ENCODE measurements at regions not wholly inside any gene's neighbourhood (a gene's known extent, or its start where the extent isn't known, plus 50 kb on each side); places are given as distances from the start of the nearest gene placed in this dataset.

GRCh38 chr6:11942185-11942864 lies 69.8 kb upstream of the HIVEP1 start:
- no peak for TF ChIP-seq CTCF (conservative IDR thresholded peaks at IDR 0.05)
- no peak for TF ChIP-seq ZFX (IDR thresholded peaks at IDR 0.05)

All from C4-2B (cell line).